Activated naive CD4-positive, alpha-beta T cell treated with anti-CD3 and anti-CD28 coated beads, Interleukin-2, amount 10 ng/mL, durations not matched to agents 7 days and 5 days (primary cell): ENCODE measurements at regions not wholly inside any gene's neighbourhood (a gene's known extent, or its start where the extent isn't known, plus 50 kb on each side); places are given as distances from the start of the nearest gene placed in this dataset.

ENCODE experiments used
- CTCF ChIA-PET: fragments of 350-600 bp; sonication (Branson Sonifier 250); formaldehyde crosslinking; loops from one replicate; lab custom pipeline; 2021; ENCODE audit warnings: antibody characterized with exemption; lab: Charles Lee
- DNase-seq: peaks from one replicate; pipeline ENCODE4 v3.0.0-alpha.2; 2020
- H3K27ac Mint-ChIP-seq: one replicate; pipeline ENCODE4 v1.8.0; 2021; ENCODE audit warnings: mild to moderate bottlenecking, moderate library complexity, mixed read lengths
- H3K27me3 Mint-ChIP-seq: one replicate; pipeline ENCODE4 v1.8.0; 2021; ENCODE audit warnings: mild to moderate bottlenecking, mixed read lengths
- H3K36me3 Mint-ChIP-seq: one replicate; pipeline ENCODE4 v1.8.0; 2021; ENCODE audit warnings: mixed read lengths
- H3K4me1 Mint-ChIP-seq: one replicate; pipeline ENCODE4 v1.8.0; 2021; ENCODE audit warnings: mixed read lengths
- H3K4me3 Mint-ChIP-seq: one replicate; pipeline ENCODE4 v1.8.0; 2021; ENCODE audit warnings: mild to moderate bottlenecking, moderate library complexity, mixed read lengths
- H3K9me3 Mint-ChIP-seq: one replicate; pipeline ENCODE4 v1.8.0; 2021; ENCODE audit warnings: mixed read lengths

- Mint-ChIP-seq H3K4me1 (no peaks in the 10 kb centered on the region), H3K9me3 (peaks cover 4% of the 10 kb centered on the region), H3K27ac (no peak overlapping the region), H3K4me3 (no peak overlapping the region), H3K36me3 (no peaks in the 10 kb centered on the region), H3K27me3 (no peaks in the 10 kb centered on the region)
- DNase-seq = no peak
- CTCF ChIA-PET = no interaction called here
Measured at GRCh38 chr7:15743926-15744480, 57.5 kb upstream of the MEOX2 start.

DNA sequence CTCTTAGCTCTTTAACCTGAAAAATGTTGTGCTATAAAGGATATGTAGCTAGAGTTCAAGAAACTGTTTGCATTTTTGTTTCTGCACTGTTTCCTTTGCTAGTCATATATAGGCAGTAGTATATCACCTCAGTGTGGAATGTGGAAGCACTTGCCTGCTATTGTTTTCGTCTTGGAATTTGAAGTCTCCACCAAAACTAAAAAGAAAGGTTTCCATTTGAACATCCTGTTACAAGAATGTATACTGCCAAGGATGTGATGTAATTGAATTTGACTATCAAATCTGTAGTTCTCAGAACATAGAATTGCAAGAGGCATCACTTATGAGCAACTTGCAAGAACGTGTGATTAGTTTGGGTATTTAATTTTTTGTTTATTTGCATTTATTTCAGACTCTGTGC is 51.1 kb upstream of the MEOX2 start:
- Mint-ChIP-seq H3K27me3 (no peaks in the 10 kb centered on the region), H3K4me1 (no peaks in the 10 kb centered on the region), H3K9me3 (no peaks in the 10 kb centered on the region), H3K27ac (no peak overlapping the region), H3K4me3 (no peak overlapping the region), H3K36me3 (no peaks in the 10 kb centered on the region)
- no peak for DNase-seq
- CTCF ChIA-PET = no interaction called here
